Activated T-cell treated with anti-CD3 and anti-CD28 coated beads, Interleukin-2, amount 50 U/mL, for 72 hours (primary cell): ENCODE measurements at regions not wholly inside any gene's neighbourhood (a gene's known extent, or its start where the extent isn't known, plus 50 kb on each side); places are given as distances from the start of the nearest gene placed in this dataset.
A peak's percentile ranks its signal among the peaks of the same experiment; 100 is the strongest.
"Not testable (repeated sequence)": the region's sequence is repeated elsewhere in the genome, so short reads cannot be mapped to it uniquely, and the experiment has no call there.

Experiments
- ATAC-seq, 2 donors: fragments of 150-1000 bp; cut with Tn5 transposase; replicated peaks in 1 of 2; 2 replicates each; pipeline ENCODE4 v1.10.0; 2021; ENCODE audit warnings: moderate library complexity in 2 of 2, mild to moderate bottlenecking in 1 of 2
- DNase-seq, 2 donors: peaks; one replicate each; pipeline ENCODE4 v3.0.0; 2021 to 2022; ENCODE audit warnings: mixed read lengths in 1 of 2
- H3K27ac Mint-ChIP-seq: one replicate; pipeline ENCODE4 v1.8.0; 2022; ENCODE audit warnings: mild to moderate bottlenecking, moderate library complexity, mixed read lengths
- H3K27me3 Mint-ChIP-seq: one replicate; pipeline ENCODE4 v1.8.0; 2022; ENCODE audit warnings: low read depth, mixed read lengths
- H3K36me3 Mint-ChIP-seq, 2 donors: one replicate each; pipeline ENCODE4 v1.8.0; 2022; ENCODE audit warnings: mixed read lengths in 2 of 2, mild to moderate bottlenecking in 1 of 2; ENCODE audit not compliant: insufficient read depth in 2 of 2
- H3K4me1 Mint-ChIP-seq: one replicate; pipeline ENCODE4 v1.8.0; 2022; ENCODE audit warnings: low read depth, mixed read lengths
- H3K4me3 Mint-ChIP-seq, 2 donors: one replicate each; pipeline ENCODE4 v1.8.0; 2022; ENCODE audit warnings: mild to moderate bottlenecking in 2 of 2, mixed read lengths in 2 of 2, moderate library complexity in 2 of 2
- H3K9me3 Mint-ChIP-seq, 2 donors: one replicate each; pipeline ENCODE4 v1.8.0; 2022; ENCODE audit warnings: mixed read lengths in 2 of 2

DNA sequence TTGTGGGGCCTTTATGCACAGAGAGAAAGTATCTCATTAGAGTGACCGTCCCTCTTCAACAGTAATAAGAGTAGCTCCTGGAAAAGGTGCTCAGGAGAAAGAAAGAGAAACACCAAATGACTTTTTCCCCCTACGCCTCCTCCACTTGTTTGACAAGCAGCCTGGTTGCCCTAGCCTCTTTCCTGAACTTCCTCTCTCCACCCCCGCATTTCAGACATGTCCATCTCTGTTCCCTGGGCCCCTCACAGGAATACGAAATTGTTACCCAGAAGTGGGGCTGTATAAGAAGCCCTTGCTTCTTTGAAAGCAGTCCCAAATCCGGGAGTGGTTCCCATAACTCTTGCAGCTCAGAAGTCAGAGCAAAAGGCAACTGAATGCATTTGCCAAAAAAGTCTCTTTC is 119.6 kb upstream of the ADO start:
- H3K4me3 Mint-ChIP-seq, result no peak overlapping the region
- H3K27ac Mint-ChIP-seq, result no peak overlapping the region
- no peak for DNase-seq
- ATAC-seq, result no peak
- peaks cover 11 to 29% of the 10 kb centered on the region in 2 donors for H3K36me3 Mint-ChIP-seq
- H3K9me3 Mint-ChIP-seq, result peaks cover 13 to 17% of the 10 kb centered on the region in 2 donors
- H3K27me3 Mint-ChIP-seq, result peaks cover 14% of the 10 kb centered on the region
- H3K4me1 Mint-ChIP-seq, result peaks cover 53% of the 10 kb centered on the region

DNA sequence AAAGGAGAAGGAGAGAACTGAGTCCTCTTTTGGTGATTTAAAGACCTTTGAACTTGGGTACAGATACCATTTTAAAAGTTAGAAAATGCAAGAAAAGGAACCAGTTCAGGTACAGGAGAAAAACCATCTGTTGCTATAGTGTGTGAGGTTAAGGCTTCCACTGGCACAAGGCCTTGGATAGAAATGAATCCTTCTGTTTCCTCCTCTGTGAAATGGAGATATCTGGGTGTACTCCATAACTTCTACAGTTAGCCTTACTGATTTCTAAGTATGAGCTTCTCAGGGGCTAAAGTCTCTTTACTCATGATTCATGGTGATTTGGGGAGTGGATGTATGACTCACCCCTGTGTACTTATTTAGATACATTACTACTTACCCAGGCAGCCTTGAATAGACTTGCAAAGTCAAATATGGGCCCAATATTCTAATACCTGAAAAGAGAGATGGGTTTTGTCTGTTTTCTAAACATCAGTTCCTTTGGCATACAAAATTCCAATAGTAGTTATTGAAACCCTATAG is 117.2 kb upstream of the ADO start:
- DNase-seq, result no peak
- Mint-ChIP-seq H3K27me3 (peaks cover 14% of the 10 kb centered on the region), H3K9me3 (peaks cover 13 to 17% of the 10 kb centered on the region in 2 donors), H3K4me3 (no peak overlapping the region), H3K27ac (no peak overlapping the region), H3K36me3 (peaks cover 11 to 29% of the 10 kb centered on the region in 2 donors), H3K4me1 (peaks cover 53% of the 10 kb centered on the region)
- ATAC-seq, result peak; percentile 78 to 89

DNA sequence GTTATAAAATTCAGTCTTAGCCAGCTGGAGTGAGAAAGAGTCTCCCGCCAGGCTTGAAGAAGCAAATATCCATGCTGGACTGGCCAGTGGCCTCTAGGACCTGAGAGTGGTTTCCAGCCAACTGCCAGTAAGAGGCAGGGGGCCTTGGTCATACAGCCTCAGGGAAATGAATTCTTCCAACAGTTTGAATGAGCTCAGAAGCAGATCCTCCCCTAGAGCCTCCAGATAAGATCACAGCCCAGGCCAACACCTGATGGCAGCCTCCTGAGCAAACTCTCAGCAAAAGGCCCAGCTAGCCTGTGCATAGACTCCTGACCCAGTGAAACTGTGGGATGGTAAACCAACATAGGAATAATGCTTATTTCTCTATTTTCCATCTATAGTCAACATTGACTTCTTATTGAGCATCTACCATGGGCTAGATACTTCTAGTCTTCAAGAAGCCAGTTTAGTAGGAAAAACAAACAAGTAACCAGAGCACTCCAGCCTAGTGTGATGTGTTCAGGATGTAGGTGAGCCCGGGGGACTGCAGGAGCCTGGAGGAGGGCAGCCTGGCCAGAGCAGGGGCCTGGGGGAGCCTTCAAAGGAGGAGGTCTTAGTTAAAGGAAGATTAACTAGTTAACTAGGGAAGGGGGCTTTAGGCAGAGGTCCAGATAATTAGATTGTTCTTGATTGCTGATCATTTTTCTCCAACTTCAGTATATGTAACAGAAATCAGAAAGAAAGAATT is 115.4 kb upstream of the ADO start:
- Mint-ChIP-seq H3K27me3 (peaks cover 9% of the 10 kb centered on the region), H3K9me3 (peaks cover 11 to 17% of the 10 kb centered on the region in 2 donors), H3K27ac (no peak overlapping the region), H3K4me3 (peak overlapping the region; percentile 40 to 44), H3K4me1 (peaks cover 41% of the 10 kb centered on the region), H3K36me3 (peaks cover 9 to 27% of the 10 kb centered on the region in 2 donors)
- no peak for ATAC-seq
- DNase-seq, result no peak

DNA sequence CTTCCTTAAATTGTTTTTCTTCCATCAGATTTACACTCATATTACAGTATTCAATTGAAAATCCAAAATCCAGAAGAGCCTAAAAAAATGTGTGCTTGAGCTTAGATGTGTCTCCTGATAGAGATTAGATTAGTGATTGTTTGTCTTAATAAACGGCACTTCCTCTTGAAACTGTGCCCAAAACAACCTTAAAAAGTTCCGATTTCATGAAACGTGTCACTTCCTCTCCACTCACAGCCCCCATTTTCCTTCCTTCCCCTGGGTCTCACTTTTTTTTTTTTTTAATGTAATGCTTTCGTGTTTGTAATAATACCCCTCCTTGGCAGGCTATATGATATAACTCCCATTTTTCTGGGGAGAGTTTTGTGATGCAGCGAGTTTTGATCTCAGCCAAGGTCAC is 114.8 kb upstream of the ADO start:
- Mint-ChIP-seq H3K4me3 (peak overlapping the region; percentile 40 to 44), H3K9me3 (peaks cover 11 to 17% of the 10 kb centered on the region in 2 donors), H3K27me3 (peaks cover 7% of the 10 kb centered on the region), H3K27ac (peak overlapping the region; percentile 44), H3K4me1 (peaks cover 46% of the 10 kb centered on the region), H3K36me3 (peaks cover 9 to 25% of the 10 kb centered on the region in 2 donors)
- no peak for DNase-seq
- no peak for ATAC-seq

DNA sequence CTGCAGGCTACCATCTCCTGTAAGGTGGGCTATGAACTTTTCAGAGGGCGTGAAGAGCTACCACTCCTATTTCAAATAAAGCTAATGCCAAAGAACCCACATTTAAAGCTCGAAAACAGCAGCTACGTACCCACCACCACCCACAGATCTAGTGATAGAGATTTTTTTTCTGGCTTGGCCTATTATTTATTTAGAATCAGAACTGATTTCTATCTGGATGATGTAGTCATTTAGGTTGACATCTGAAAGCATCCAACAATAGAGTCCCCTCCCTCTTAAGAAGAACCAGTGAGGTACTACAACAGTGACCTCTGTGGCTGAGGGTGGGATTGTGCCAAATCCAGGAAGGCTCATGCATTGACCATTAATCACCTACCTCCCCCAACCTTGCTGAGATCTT is 113.8 kb upstream of the ADO start:
- Mint-ChIP-seq H3K4me3 (peak overlapping the region in 1 of 2 donors; percentile 51), H3K4me1 (peaks cover 48% of the 10 kb centered on the region), H3K27ac (no peak overlapping the region), H3K36me3 (peaks cover 6 to 21% of the 10 kb centered on the region in 2 donors), H3K9me3 (peaks cover 11 to 15% of the 10 kb centered on the region in 2 donors), H3K27me3 (peaks cover 6% of the 10 kb centered on the region)
- ATAC-seq (peak; percentile 27 to 39), DNase-seq (no peak)

DNA sequence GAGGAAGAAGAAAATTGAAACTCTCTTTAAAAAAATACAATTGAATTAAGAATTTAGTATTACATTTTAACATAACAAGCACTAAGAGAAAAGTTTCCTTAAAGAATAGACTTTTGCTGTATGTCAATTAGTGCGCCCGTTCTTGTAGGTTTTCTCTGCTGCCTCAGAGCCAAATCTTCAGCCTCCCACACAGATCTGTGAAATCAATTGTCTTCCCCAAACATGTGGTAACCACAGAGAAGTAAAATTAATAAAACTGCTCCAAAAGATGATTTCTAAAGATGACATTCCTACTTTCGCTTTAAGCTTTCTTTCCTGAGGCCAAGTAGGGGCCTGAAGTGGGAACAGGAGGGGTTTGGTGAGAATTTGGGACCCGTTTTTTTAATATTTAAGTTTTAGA is 113.2 kb upstream of the ADO start:
- DNase-seq (no peak), ATAC-seq (no peak)
- H3K9me3 Mint-ChIP-seq, result peaks cover 8 to 9% of the 10 kb centered on the region in 2 donors
- peaks cover 45% of the 10 kb centered on the region for H3K4me1 Mint-ChIP-seq
- no peak overlapping the region for H3K27ac Mint-ChIP-seq
- no peaks in the 10 kb centered on the region for H3K27me3 Mint-ChIP-seq
- peaks cover 3 to 16% of the 10 kb centered on the region in 2 donors for H3K36me3 Mint-ChIP-seq
- peak overlapping the region; percentile 20 to 27 for H3K4me3 Mint-ChIP-seq

DNA sequence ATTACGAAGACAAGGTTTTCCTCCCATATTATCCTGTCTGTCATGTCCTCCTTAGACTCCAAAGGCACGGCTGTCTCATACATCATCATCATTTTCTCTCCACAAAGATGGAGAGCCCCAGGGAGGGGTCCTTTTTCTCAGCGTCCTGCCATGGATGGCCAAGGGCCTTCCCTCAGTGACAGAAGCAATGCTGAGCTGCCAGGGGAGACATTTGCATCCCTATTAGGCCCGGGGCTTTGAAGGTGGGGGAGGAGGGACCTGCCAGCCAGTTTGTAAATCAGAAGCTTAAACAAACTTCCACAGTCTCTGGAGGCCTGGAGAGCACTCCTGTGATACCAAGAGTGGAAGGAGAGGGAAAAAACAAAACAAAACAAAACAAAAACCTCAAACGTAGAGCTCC is 112.4 kb upstream of the ADO start:
- Mint-ChIP-seq H3K9me3 (peaks cover 4 to 7% of the 10 kb centered on the region in 2 donors), H3K4me1 (peaks cover 45% of the 10 kb centered on the region), H3K27ac (no peak overlapping the region), H3K27me3 (no peaks in the 10 kb centered on the region), H3K4me3 (no peak overlapping the region), H3K36me3 (peaks cover 3 to 10% of the 10 kb centered on the region in 2 donors)
- ATAC-seq (no peak), DNase-seq (no peak)

DNA sequence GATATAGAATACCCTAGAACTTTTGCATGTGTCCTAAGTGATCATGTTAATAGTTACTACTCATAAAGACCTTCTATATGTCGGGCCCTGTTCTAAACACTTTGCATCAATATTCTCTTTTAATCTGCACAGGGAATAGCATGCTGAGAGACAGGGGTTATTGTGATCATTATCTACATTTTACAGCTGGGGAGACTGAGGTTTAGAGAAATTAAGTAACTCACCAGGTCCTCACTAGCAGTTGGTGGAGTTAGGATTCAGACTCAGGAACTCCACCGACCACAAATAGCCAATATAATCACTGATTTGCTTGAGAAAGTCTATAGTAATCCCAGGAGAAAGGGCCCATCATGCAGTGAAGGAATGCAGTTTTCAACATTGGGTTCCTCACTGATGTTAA is 111.2 kb upstream of the ADO start:
- Mint-ChIP-seq H3K27ac (no peak overlapping the region), H3K9me3 (peaks cover 0 to 2% of the 10 kb centered on the region in 2 donors), H3K4me1 (peaks cover 45% of the 10 kb centered on the region), H3K4me3 (no peak overlapping the region), H3K27me3 (no peaks in the 10 kb centered on the region), H3K36me3 (peaks cover 0 to 2% of the 10 kb centered on the region in 2 donors)
- no peak for ATAC-seq
- no peak for DNase-seq

DNA sequence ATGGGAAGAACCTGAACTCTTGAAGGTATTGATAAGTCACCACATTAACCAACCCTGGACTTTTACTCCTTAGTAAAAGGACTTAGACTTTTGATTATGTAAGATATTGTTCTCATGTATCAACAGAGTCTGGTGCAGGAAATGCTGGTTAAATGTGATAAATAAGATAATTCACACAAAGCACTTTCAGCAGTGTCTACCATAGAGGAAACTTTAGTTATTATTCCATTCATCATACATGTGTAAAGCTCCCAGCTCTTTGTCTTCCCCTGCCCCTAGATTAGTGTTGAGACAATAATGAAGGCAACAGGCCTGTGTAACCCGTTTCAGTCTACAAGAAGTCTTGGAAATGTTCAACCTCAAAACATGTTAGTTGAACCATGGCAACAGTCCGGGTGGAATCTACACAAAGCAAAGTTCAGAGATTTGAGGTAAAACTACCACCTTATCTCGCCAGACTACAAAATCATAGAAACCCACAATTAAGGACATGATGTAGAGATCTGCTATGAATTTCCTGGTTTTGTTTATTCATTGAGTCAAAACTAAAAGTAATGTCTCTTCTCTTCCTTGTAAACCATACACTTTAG is 109.9 kb upstream of the ADO start:
- Mint-ChIP-seq H3K4me3 (no peak overlapping the region), H3K36me3 (peaks cover 7 to 13% of the 10 kb centered on the region in 2 donors), H3K27ac (no peak overlapping the region), H3K4me1 (peaks cover 36% of the 10 kb centered on the region), H3K9me3 (peaks cover 7% of the 10 kb centered on the region in 2 donors), H3K27me3 (no peaks in the 10 kb centered on the region)
- DNase-seq (no peak), ATAC-seq (no peak)

DNA sequence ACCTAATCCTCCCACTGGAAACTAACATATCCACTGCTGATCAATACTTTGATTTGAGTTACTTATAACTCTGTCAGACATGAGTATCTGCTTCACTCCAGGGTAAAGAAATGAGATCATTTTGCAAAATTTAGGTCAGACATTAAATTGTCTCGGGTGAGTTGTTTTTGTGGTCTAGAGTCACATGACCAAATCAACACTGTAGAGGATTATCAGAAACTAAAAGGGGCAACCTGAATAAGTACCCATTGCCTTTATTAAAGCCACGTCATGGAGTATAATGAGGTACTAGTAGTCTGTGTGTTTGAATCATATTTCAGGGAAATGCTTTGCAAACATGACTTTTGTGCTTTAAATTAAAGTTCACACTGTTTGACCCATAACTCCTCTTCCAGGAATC is 107.7 kb upstream of the ADO start:
- H3K4me3 Mint-ChIP-seq, result no peak overlapping the region
- peaks cover 8 to 20% of the 10 kb centered on the region in 2 donors for H3K36me3 Mint-ChIP-seq
- peaks cover 12 to 13% of the 10 kb centered on the region in 2 donors for H3K9me3 Mint-ChIP-seq
- ATAC-seq, result peak in 1 of 2 donors; percentile 44
- H3K27ac Mint-ChIP-seq, result no peak overlapping the region
- peaks cover 7% of the 10 kb centered on the region for H3K27me3 Mint-ChIP-seq
- peaks cover 14% of the 10 kb centered on the region for H3K4me1 Mint-ChIP-seq
- no peak for DNase-seq

DNA sequence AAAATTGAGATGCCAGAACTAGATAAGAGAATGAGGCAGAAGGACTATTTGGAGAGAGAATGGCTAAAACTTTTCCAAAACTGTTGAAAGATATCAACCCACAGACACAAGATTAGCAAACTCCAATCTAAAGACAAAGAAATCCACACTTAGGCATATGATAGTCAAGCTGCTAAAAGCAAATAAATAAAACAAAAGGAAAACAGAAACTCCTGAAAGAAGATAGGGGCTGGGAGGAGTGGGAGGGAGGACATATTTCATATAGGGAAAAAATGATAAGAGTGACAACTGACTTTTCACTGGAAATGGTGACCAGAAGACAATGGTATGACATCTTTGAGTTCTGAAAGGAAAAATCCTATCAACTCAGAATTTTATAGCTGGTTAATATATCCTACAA is 105.4 kb upstream of the ADO start:
- DNase-seq (no peak), ATAC-seq (no peak)
- H3K36me3 Mint-ChIP-seq, result peaks cover 15 to 30% of the 10 kb centered on the region in 2 donors
- H3K27me3 Mint-ChIP-seq, result peaks cover 26% of the 10 kb centered on the region
- H3K27ac Mint-ChIP-seq, result no peak overlapping the region
- peaks cover 10% of the 10 kb centered on the region for H3K4me1 Mint-ChIP-seq
- no peak overlapping the region for H3K4me3 Mint-ChIP-seq
- H3K9me3 Mint-ChIP-seq, result peaks cover 15 to 16% of the 10 kb centered on the region in 2 donors

DNA sequence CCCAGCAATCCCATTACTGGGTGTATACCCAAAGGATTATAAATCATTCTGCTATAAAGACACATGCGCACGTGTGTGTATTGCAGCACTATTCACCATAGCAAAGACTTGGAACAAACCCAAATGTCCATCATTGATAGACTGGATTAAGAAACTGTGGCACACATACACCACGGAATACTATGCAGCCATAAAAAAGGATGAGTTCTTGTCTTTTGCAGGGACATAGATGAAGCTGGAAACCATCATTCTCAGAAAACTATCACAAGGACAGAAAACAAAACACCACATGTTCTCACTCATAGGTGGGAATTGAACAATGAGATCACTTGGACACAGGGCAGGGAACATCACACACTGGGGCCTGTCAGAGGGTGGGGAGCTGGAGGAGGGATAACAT is 100.4 kb upstream of the ADO start:
- DNase-seq, H3K27ac Mint-ChIP-seq, H3K4me3 Mint-ChIP-seq, H3K4me1 Mint-ChIP-seq, ATAC-seq: not testable (repeated sequence)
- Mint-ChIP-seq H3K9me3 (peaks cover 11 to 17% of the 10 kb centered on the region in 2 donors), H3K27me3 (peaks cover 29% of the 10 kb centered on the region), H3K36me3 (peaks cover 14 to 21% of the 10 kb centered on the region in 2 donors)

DNA sequence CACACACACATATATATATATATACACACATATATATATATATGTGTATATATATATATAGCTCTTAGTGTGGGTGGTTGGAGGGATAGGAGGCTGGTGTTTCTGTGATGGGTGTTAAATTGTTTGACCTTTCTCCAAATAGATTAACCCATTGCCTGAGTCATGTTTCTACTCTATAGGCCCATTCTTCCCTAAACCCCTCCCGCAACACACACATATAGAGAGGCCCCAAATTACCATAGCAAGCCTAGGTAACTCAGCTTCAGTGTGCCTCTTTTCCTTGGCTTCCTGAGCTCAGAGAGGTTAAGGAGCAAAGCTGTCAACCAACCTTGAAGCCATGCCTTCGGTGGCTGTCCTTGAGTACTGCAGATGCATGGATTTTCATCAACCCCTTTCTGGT is 98.7 kb upstream of the ADO start:
- no peak overlapping the region for H3K4me3 Mint-ChIP-seq
- ATAC-seq (no peak), DNase-seq (no peak)
- H3K27ac Mint-ChIP-seq, result no peak overlapping the region
- H3K9me3 Mint-ChIP-seq, result peaks cover 12 to 13% of the 10 kb centered on the region in 2 donors
- peaks cover 42% of the 10 kb centered on the region for H3K27me3 Mint-ChIP-seq
- H3K4me1 Mint-ChIP-seq, result peaks cover 11% of the 10 kb centered on the region
- peaks cover 15 to 18% of the 10 kb centered on the region in 2 donors for H3K36me3 Mint-ChIP-seq
